ENCODE measurements at regions not wholly inside any gene's neighbourhood (a gene's known extent, or its start where the extent isn't known, plus 50 kb on each side); places are given as distances from the start of the nearest gene placed in this dataset.

DNA sequence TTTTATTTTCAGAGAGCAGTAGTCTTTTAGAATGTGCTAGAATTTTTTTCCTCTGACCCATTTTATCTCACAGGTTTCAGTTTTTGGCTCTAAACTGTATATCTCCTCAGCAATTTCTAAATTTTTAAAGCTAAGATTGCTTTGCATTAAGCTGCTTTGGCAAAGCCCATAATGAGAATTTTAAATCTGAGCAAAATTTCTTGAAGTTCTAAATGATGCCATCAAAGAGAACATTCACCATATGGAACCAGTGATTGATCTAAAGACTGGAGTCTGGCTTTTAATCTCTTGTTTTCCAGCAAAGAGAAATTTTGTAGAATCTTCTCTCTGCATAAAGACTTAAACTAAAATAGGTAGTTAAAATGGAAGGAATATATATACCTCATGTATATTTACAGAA, 313.6 kb downstream of the TBC1D32 start:
- no peak for DNase-seq
- Mint-ChIP-seq H3K27me3 (peaks cover 0 to 21% (median 5%) of the 10 kb centered on the region in 5 donors), H3K9me3 (peaks cover 0 to 21% (median 7%) of the 10 kb centered on the region in 9 donors), H3K4me3 (no peak overlapping the region), H3K36me3 (peaks cover 0 to 13% (median 2%) of the 10 kb centered on the region in 3 donors), H3K4me1 (no peaks in the 10 kb centered on the region), H3K27ac (no peak overlapping the region)
- POLR2A ChIA-PET = no interaction called here
- no peak for ATAC-seq

DNA sequence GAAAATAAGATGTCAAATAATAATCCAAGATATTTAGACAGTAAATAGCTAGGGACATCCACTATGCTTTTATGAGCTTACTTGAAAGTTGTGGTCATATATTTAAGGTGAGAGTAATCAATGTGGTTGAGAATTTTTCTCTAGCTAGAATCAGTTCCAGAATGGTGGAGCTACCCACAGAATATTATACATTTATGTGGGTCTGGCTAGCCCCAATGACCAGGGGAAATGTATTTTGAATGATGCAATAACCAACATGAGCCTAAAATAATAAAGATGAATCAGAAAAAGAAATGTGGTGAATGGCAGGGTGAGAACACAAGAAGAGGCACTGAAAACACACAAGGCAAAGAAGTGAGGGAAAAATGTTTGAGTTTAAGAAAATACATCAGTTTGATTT, 325.7 kb downstream of the TBC1D32 start:
- H3K27ac Mint-ChIP-seq = no peak overlapping the region
- DNase-seq (no peak), ATAC-seq (no peak)
- peaks cover 0 to 6% (median 0%) of the 10 kb centered on the region in 9 donors for H3K9me3 Mint-ChIP-seq
- no peak overlapping the region for H3K4me3 Mint-ChIP-seq
- POLR2A ChIA-PET = no interaction called here
- H3K36me3 Mint-ChIP-seq = no peaks in the 10 kb centered on the region
- peaks cover 0 to 2% (median 0%) of the 10 kb centered on the region in 5 donors for H3K27me3 Mint-ChIP-seq
- H3K4me1 Mint-ChIP-seq = no peaks in the 10 kb centered on the region

DNA sequence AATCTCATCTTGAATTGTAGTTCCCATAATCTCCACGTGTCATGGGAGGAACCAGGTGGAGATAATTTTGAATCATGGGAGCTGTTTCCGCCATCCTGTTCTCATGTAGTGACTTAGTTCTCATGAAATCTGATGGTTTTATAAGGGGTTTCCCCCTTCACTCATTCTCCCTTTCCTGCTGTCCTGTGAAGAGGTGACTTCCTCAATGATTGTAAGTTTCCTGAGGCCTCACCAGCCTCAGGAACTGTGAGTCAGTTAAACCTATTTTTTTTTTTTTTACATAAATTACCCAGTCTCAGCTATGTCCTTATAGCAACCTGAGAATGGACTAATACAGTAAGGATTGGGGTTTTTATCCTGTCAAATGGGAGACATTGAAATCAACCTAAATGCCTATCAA, 328.3 kb downstream of the TBC1D32 start:
- POLR2A ChIA-PET = no interaction called here
- Mint-ChIP-seq H3K27me3 (no peaks in the 10 kb centered on the region), H3K27ac (no peak overlapping the region), H3K4me3 (no peak overlapping the region), H3K9me3 (peaks cover 0 to 18% (median 11%) of the 10 kb centered on the region in 9 donors), H3K36me3 (peaks cover 0 to 5% (median 0%) of the 10 kb centered on the region in 3 donors), H3K4me1 (no peaks in the 10 kb centered on the region)
- no peak for ATAC-seq
- no peak for DNase-seq

DNA sequence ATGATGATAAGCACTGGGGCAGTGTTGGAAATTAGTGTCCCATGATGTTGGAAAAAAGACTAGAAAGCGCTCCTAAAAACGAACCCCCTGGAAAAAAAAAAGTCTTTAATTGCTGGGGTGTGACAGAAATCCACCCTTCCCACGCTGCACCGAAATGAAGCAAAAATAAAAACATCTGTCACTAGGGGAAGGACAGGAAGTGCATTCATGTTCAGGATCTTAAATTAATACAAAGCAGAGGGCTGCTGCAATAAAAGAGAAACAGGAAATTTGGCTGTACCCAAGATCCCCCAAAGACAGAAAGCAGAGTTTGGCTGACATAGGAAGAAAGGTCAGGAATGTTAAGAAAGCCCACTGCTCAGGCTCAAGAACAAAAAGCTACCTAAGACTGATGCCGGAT, 333.9 kb downstream of the TBC1D32 start:
- POLR2A ChIA-PET = no interaction called here
- no peak overlapping the region for H3K4me3 Mint-ChIP-seq
- DNase-seq = no peak
- H3K4me1 Mint-ChIP-seq = no peaks in the 10 kb centered on the region
- peaks cover 0 to 16% (median 9%) of the 10 kb centered on the region in 9 donors for H3K9me3 Mint-ChIP-seq
- peaks cover 0 to 6% (median 0%) of the 10 kb centered on the region in 5 donors for H3K27me3 Mint-ChIP-seq
- H3K36me3 Mint-ChIP-seq = peaks cover 0 to 5% (median 0%) of the 10 kb centered on the region in 3 donors
- no peak overlapping the region for H3K27ac Mint-ChIP-seq
- no peak for ATAC-seq

DNA sequence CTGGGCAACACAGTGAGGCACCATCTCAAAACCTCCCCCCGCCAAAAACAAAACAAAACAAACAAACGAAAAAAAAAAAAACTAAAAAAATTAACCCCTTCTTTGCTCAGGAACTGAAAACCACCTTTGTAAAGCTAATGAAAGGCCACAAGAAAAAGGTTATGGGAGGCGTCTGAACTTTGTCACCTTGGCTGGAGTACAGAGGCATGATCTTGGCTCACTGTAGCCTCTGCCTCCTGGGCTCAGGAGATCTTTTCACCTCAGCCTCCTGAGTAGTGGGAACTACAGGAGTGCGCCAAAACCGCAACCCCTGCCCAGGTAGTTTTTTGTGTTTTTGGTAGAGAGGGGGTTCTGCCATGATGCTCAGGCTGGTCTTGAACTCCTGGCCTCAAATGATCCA, 337.9 kb downstream of the TBC1D32 start:
- no peaks in the 10 kb centered on the region for H3K4me1 Mint-ChIP-seq
- POLR2A ChIA-PET = no interaction called here
- peaks cover 0 to 4% (median 0%) of the 10 kb centered on the region in 9 donors for H3K9me3 Mint-ChIP-seq
- no peaks in the 10 kb centered on the region for H3K36me3 Mint-ChIP-seq
- peaks cover 0 to 12% (median 6%) of the 10 kb centered on the region in 5 donors for H3K27me3 Mint-ChIP-seq
- no peak for ATAC-seq
- no peak overlapping the region for H3K27ac Mint-ChIP-seq
- no peak overlapping the region for H3K4me3 Mint-ChIP-seq
- no peak for DNase-seq

DNA sequence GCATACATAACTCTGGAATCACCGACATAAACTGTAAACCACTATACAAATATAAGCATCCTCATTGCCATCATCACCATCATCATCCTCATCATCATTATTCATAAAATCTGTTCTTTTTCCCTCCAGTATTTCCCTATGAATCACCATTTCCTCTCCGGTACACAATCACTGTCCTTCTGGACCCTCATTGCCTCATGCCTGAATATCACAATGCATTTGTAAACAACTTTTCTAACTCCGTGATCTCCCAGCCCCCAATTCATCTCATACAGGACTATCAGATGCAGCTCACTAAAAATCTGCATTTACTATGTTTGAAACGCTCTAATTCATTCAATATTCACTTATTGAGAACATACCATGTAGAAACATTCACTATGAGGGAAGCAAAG, 339.7 kb downstream of the TBC1D32 start:
- ATAC-seq (no peak), DNase-seq (no peak)
- POLR2A ChIA-PET = no interaction called here
- H3K9me3 Mint-ChIP-seq = peaks cover 0 to 2% (median 0%) of the 10 kb centered on the region in 9 donors
- peaks cover 0 to 12% (median 6%) of the 10 kb centered on the region in 5 donors for H3K27me3 Mint-ChIP-seq
- no peak overlapping the region for H3K27ac Mint-ChIP-seq
- no peaks in the 10 kb centered on the region for H3K4me1 Mint-ChIP-seq
- no peak overlapping the region for H3K4me3 Mint-ChIP-seq
- no peaks in the 10 kb centered on the region for H3K36me3 Mint-ChIP-seq

DNA sequence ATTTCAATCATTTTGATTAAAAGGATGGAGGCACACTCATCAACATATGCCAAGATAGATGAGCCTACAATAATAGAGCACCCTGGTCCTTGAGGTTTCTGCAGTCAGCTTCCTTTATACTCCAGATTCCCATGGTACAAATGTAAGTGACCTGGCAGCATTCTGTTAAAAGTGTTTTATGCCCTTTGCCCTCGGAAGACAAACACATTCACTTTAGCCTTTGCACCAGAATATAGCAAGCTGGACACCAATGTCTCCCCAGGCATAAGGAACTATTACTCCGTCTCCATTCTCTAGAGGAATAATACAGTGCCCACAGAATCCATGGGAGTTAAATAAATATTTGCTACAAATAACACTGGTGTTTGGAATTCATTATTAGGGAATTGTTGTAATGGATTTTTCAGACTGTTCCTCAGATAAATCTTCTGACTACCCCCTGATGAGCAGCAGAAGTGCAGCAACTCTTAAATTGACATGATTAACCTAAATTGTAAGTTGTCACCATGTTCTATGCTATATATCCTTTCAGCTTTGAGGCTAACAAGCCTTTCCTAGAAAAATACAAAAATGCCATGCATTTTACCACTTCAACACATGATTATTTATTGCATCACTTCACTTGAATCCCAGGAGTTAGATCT, 340.2 kb downstream of the TBC1D32 start:
- Mint-ChIP-seq H3K4me1 (no peaks in the 10 kb centered on the region), H3K9me3 (peaks cover 0 to under 1% (median 0%) of the 10 kb centered on the region in 9 donors), H3K4me3 (no peak overlapping the region), H3K27ac (no peak overlapping the region), H3K36me3 (no peaks in the 10 kb centered on the region), H3K27me3 (peaks cover 0 to 12% (median 4%) of the 10 kb centered on the region in 5 donors)
- DNase-seq (no peak), ATAC-seq (no peak)
- POLR2A ChIA-PET = no interaction called here

DNA sequence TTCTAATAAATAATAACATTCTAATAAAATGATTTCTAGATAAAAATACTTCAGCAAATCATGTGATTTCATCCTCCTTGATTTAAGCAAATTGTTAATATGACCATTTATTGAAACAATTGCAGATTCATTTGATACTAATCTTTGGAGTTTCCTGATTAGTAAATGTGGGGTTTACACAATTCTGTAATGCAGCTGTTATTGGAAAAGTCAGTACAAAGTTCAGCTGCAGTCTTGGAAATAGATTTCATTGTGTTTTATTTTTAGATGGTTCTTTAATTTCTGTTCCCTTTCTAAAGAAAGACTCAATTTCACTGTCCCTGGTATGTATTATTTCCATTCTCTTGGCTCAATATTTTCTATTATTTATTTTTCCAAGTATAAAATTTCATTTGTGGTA, 342.0 kb downstream of the TBC1D32 start:
- no peaks in the 10 kb centered on the region for H3K36me3 Mint-ChIP-seq
- POLR2A ChIA-PET = no interaction called here
- no peak overlapping the region for H3K4me3 Mint-ChIP-seq
- DNase-seq = no peak
- no peaks in the 10 kb centered on the region for H3K9me3 Mint-ChIP-seq
- H3K27ac Mint-ChIP-seq = no peak overlapping the region
- H3K4me1 Mint-ChIP-seq = no peaks in the 10 kb centered on the region
- peaks cover 0 to 12% (median 4%) of the 10 kb centered on the region in 5 donors for H3K27me3 Mint-ChIP-seq
- ATAC-seq = no peak

DNA sequence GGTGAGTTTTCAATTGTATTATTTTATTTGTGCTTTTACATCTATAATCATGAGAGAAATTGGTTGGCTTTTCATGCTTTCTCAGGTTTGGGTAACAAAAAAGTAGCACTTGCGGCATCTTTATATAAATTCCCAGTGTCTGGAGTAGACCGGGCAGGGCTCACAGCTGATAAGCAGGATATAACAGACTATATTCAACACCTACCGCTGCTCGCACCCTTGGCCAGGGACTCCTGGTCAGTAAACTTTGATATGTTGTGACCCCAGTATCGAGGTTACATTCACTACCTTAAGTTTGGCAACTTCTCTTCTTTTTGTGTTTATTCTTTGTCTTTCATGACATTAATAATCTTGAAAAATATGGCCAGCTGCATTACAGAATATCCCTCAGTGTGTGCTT, 343.4 kb downstream of the TBC1D32 start:
- no peaks in the 10 kb centered on the region for H3K36me3 Mint-ChIP-seq
- DNase-seq (no peak), ATAC-seq (no peak)
- H3K9me3 Mint-ChIP-seq = no peaks in the 10 kb centered on the region
- H3K4me1 Mint-ChIP-seq = no peaks in the 10 kb centered on the region
- H3K27ac Mint-ChIP-seq = no peak overlapping the region
- H3K27me3 Mint-ChIP-seq = peaks cover 0 to 12% (median 2%) of the 10 kb centered on the region in 5 donors
- POLR2A ChIA-PET = no interaction called here
- H3K4me3 Mint-ChIP-seq = no peak overlapping the region

DNA sequence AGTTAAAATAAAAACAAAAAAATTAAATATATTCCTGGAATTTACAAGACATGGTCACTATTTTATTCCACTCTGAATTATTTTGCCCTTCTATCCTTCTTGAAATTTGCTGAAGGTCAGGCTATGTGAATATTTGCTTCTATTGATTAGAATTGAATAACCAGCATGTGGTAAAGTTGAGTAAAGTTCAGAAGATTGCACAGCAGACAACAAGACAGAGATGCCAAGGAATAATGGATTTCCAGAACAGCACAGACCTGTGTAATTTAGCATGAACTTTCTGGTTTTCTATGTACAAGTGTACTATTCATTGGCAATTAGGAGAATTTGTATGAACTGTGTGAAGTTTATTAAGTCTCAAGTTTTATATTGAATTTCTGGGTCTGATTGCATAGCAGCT, 352.4 kb downstream of the TBC1D32 start:
- POLR2A ChIA-PET = no interaction called here
- no peak for ATAC-seq

DNA sequence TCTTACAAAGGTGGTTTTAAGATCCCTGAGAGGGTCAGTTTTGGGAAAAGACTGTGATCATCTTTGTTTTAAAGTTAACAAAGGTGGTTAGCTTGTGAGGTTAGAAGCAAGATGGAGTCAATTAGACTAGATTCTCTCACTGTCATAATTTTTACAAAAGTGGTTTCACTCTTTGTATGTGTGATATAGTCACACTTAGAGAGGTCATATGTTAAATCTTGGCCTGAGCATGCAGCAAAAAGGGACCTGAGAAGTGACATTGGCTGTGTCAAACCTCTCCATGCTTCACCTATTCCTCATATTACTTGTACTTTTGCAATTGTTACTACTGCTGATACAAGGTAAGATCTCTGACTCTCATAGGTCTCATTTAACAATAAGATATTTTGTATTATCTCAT, 368.0 kb downstream of the TBC1D32 start:
- POLR2A ChIA-PET = no interaction called here
- no peaks in the 10 kb centered on the region for H3K36me3 Mint-ChIP-seq

More for the DNA sequence above, 352.4 kb downstream of the TBC1D32 start:
- Mint-ChIP-seq H3K27me3 (peaks cover 0 to 3% (median 0%) of the 10 kb centered on the region in 5 donors), H3K4me3 (no peak overlapping the region), H3K4me1 (no peaks in the 10 kb centered on the region), H3K36me3 (no peaks in the 10 kb centered on the region), H3K9me3 (no peaks in the 10 kb centered on the region), H3K27ac (no peak overlapping the region)
- no peak for DNase-seq

DNA sequence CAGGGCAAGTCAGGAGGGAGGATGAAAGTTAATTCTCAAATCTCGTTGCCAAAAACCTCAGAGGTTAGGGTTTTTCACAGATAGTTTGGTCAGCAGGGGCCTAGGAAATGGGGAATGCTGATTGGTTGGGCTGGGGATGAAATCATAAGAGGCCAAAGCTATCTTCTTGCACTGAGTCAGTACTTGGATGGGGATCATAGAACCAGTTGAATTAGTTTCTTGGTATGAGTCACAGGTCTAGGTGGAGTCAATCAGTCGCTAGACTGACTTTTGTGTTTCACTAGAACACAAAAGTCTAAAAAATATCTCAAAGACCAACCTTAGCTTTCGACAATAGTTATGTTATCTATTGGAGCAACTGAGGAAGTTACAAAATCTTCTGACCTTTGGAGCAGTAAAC, 368.5 kb downstream of the TBC1D32 start:
- H3K9me3 Mint-ChIP-seq = peaks cover 0 to 6% (median 0%) of the 10 kb centered on the region in 9 donors
- ATAC-seq (no peak), DNase-seq (no peak)
- H3K27ac Mint-ChIP-seq = no peak overlapping the region
- POLR2A ChIA-PET = no interaction called here
- H3K36me3 Mint-ChIP-seq = no peaks in the 10 kb centered on the region
- H3K27me3 Mint-ChIP-seq = peaks cover 0 to 4% (median 0%) of the 10 kb centered on the region in 5 donors
- no peak overlapping the region for H3K4me3 Mint-ChIP-seq
- no peaks in the 10 kb centered on the region for H3K4me1 Mint-ChIP-seq

More for the DNA sequence above, 368.0 kb downstream of the TBC1D32 start:
- DNase-seq (no peak), ATAC-seq (no peak)
- Mint-ChIP-seq H3K4me3 (no peak overlapping the region), H3K9me3 (peaks cover 0 to 6% (median 0%) of the 10 kb centered on the region in 9 donors), H3K27me3 (peaks cover 0 to 4% (median 0%) of the 10 kb centered on the region in 5 donors), H3K27ac (no peak overlapping the region), H3K4me1 (no peaks in the 10 kb centered on the region)

DNA sequence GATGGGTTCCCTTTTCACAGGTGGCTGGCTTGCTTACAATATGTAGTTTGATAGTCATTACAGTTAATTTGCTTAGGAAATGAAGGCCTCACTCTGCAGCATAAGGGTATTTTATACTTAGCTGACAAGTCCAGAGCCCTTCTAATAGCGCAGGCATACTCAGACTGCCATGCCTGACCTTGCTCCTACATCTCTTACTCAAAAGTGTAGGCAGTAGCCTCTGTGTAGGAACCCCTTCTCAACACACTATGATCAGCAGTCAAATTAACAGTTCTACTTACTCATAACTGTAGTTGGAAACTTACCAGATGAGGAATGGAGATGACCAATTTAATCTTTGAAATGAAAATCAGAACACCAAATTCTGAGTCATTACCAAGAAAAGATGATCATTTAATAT, 373.5 kb downstream of the TBC1D32 start:
- no peaks in the 10 kb centered on the region for H3K4me1 Mint-ChIP-seq

DNA sequence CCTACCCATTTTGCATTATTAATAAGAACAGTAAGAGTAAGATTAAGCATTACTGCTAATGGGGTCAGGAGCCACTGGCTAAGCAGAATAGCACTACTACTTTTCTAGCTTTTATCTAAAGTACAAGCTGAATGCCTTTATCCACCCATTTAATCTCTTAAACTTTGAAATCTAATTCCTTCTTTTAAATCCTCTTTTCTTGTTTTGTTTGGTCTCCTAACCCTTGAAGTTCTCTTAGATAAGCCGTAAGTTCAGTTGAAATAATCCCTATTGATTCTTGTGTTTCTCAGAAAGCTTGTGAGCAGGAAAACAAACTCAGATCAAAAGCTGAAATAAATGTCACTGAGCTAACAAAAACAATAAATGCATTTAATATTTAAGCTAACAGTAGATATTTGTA, 380.2 kb downstream of the TBC1D32 start:
- DNase-seq (no peak), ATAC-seq (no peak)
- Mint-ChIP-seq H3K36me3 (no peaks in the 10 kb centered on the region), H3K27ac (no peak overlapping the region), H3K4me3 (no peak overlapping the region), H3K27me3 (no peaks in the 10 kb centered on the region), H3K9me3 (no peaks in the 10 kb centered on the region), H3K4me1 (no peaks in the 10 kb centered on the region)
- POLR2A ChIA-PET = no interaction called here

More for the DNA sequence above, 373.5 kb downstream of the TBC1D32 start:
- no peak overlapping the region for H3K4me3 Mint-ChIP-seq
- peaks cover 0 to 4% (median 0%) of the 10 kb centered on the region in 5 donors for H3K27me3 Mint-ChIP-seq
- H3K36me3 Mint-ChIP-seq = no peaks in the 10 kb centered on the region
- peaks cover 0 to 2% (median 0%) of the 10 kb centered on the region in 9 donors for H3K9me3 Mint-ChIP-seq
- no peak for DNase-seq
- POLR2A ChIA-PET = no interaction called here
- ATAC-seq = no peak
- H3K27ac Mint-ChIP-seq = no peak overlapping the region
